ENCODE measurements at regions not wholly inside any gene's neighbourhood (a gene's known extent, or its start where the extent isn't known, plus 50 kb on each side); places are given as distances from the start of the nearest gene placed in this dataset.

- no peak overlapping the region for H3K27ac Mint-ChIP-seq
- Histone ChIP-seq H3K9me3 (ENCODE audit: control insufficient read depth, low read depth, low read length) (peaks cover 87% of the 10 kb centered on the region), H2BK5ac (ENCODE audit: insufficient read length, low read length) (no peak overlapping the region), H2BK12ac (ENCODE audit: insufficient read length, low read depth, low read length) (no peak overlapping the region), H2BK20ac (ENCODE audit: low read depth, low read length, poor library complexity, severe bottlenecking) (no peak overlapping the region), H3K4me2 (ENCODE audit: insufficient read depth, insufficient read length, low read length) (no peak overlapping the region), H3K23ac (ENCODE audit: insufficient read length, low read depth, low read length) (no peak overlapping the region), H3T11ph (ENCODE audit: low read length) (no peak overlapping the region), H3K4ac (ENCODE audit: low read depth, low read length) (no peak overlapping the region), H4K8ac (replicated peaks; ENCODE audit: insufficient read length, low read depth, low read length) (no peak overlapping the region), H2AFZ (ENCODE audit: low read length) (no peak overlapping the region), H3K56ac (ENCODE audit: insufficient read length, low read depth, low read length) (no peak overlapping the region), H4K5ac (ENCODE audit: insufficient read length, low read depth, low read length) (no peak overlapping the region), H3K79me1 (ENCODE audit: insufficient read depth, low read depth, low read length, poor library complexity, severe bottlenecking) (no peaks in the 10 kb centered on the region), H3K9ac (ENCODE audit: extremely low read depth, insufficient read length, low read length) (no peak overlapping the region), H2BK120ac (ENCODE audit: low read depth, low read length, poor library complexity, severe bottlenecking) (no peak overlapping the region), H3K18ac (ENCODE audit: insufficient read length, low read depth, low read length) (no peak overlapping the region), H4K91ac (ENCODE audit: insufficient read length, low read depth, low read length) (no peak overlapping the region), H3K14ac (ENCODE audit: insufficient read depth, low read length) (no peak overlapping the region), H3K27me3 (ENCODE audit: insufficient read depth, low read length) (no peaks in the 10 kb centered on the region), H3K79me2 (ENCODE audit: insufficient read depth, low read length) (no peaks in the 10 kb centered on the region), H3K23me2 (ENCODE audit: insufficient read length, low read depth, low read length, poor library complexity, severe bottlenecking) (no peaks in the 10 kb centered on the region), H2AK5ac (ENCODE audit: insufficient read length, low read length) (no peak overlapping the region), H3K27ac (ENCODE audit: insufficient read length, low read depth, low read length) (no peak overlapping the region), H2BK15ac (ENCODE audit: low read depth, low read length) (no peak overlapping the region), H3K4me1 (ENCODE audit: insufficient read depth, low read length) (no peaks in the 10 kb centered on the region), H4K20me1 (ENCODE audit: control insufficient read depth, insufficient read depth, insufficient read length) (no peaks in the 10 kb centered on the region)
- TF ChIP-seq CTCF (conservative IDR thresholded peaks at IDR 0.05) = no peak
- H3K4me3 Mint-ChIP-seq = no peak overlapping the region; a peak in 1 of 5 replicates
- H3K27me3 Mint-ChIP-seq (ENCODE audit: low read depth) = no peaks in the 10 kb centered on the region
- H3K9me3 Mint-ChIP-seq = peaks cover 99% of the 10 kb centered on the region in 2 experiments
- no CpG with 5 or more reads among the region's 4 CpGs for WGBS (ENCODE audit: extremely low coverage, insufficient read length, low lambda C conversion rate)
- DNase-seq = no peak
- H3K36me3 Mint-ChIP-seq (ENCODE audit: insufficient read depth in 1 of 3, low read depth in 3 of 3) = peaks cover 0 to 41% (median 15%) of the 10 kb centered on the region in 3 experiments; a peak in 6 of 7 replicates
- no peaks in the 10 kb centered on the region for H3K4me1 Mint-ChIP-seq
Observed at GRCh38 chr19:27718234-27718633, 1494.7 kb downstream of the UQCRFS1 start.
